Activated CD4-positive, alpha-beta T cell treated with anti-CD3 and anti-CD28 coated beads for 1 hour (primary cell): ENCODE measurements at regions not wholly inside any gene's neighbourhood (a gene's known extent, or its start where the extent isn't known, plus 50 kb on each side); places are given as distances from the start of the nearest gene placed in this dataset.
A peak's percentile ranks its signal among the peaks of the same experiment; 100 is the strongest.

Experiments used
- DNase-seq: peaks from one replicate; pipeline ENCODE4 v3.0.0-alpha.2; 2020

GRCh38 chr2:41827354-41827971 lies 220.4 kb upstream of the PKDCC start:
- DNase-seq: no peak

- DNase-seq: no peak
Measured at GRCh38 chr2:41828052-41828643, 219.7 kb upstream of the PKDCC start.

GRCh38 chr2:41829052-41829451 lies 218.8 kb upstream of the PKDCC start:
- DNase-seq: no peak

GRCh38 chr2:41830600-41830999 lies 217.2 kb upstream of the PKDCC start:
- DNase-seq: no peak

GRCh38 chr2:41832218-41832617 lies 215.6 kb upstream of the PKDCC start:
- no peak for DNase-seq

- DNase-seq: no peak
Measured at GRCh38 chr2:41835401-41835800, 212.4 kb upstream of the PKDCC start.

GRCh38 chr2:41836948-41837347 lies 210.9 kb upstream of the PKDCC start:
- DNase-seq: no peak

GRCh38 chr2:41837610-41838009 lies 210.2 kb upstream of the PKDCC start:
- no peak for DNase-seq

GRCh38 chr2:41840702-41841551 lies 206.9 kb upstream of the PKDCC start:
- peak; percentile 94 for DNase-seq

GRCh38 chr2:41846962-41847361 lies 200.9 kb upstream of the PKDCC start:
- no peak for DNase-seq

- no peak for DNase-seq
Measured at GRCh38 chr2:41847744-41848441, 199.9 kb upstream of the PKDCC start.

GRCh38 chr2:41851554-41851953 lies 196.3 kb upstream of the PKDCC start:
- DNase-seq: no peak

GRCh38 chr2:41853427-41854191 lies 194.2 kb upstream of the PKDCC start:
- DNase-seq: no peak

- no peak for DNase-seq
Measured at GRCh38 chr2:41854227-41854626, 193.6 kb upstream of the PKDCC start.

GRCh38 chr2:41856946-41857345 lies 190.9 kb upstream of the PKDCC start:
- no peak for DNase-seq

GRCh38 chr2:41859615-41860514 lies 188.0 kb upstream of the PKDCC start:
- DNase-seq: no peak

- no peak for DNase-seq
Measured at GRCh38 chr2:41863062-41863461, 184.8 kb upstream of the PKDCC start.

GRCh38 chr2:41865263-41865662 lies 182.6 kb upstream of the PKDCC start:
- DNase-seq: no peak

- DNase-seq: no peak
Measured at GRCh38 chr2:41867553-41867952, 180.3 kb upstream of the PKDCC start.

- peak; percentile 57 for DNase-seq
Measured at GRCh38 chr2:41869542-41870264, 178.1 kb upstream of the PKDCC start.

- DNase-seq: no peak
Measured at GRCh38 chr2:41870265-41870585, 177.6 kb upstream of the PKDCC start.
